Neuron (in vitro differentiated cells): ENCODE measurements at regions not wholly inside any gene's neighbourhood (a gene's known extent, or its start where the extent isn't known, plus 50 kb on each side); places are given as distances from the start of the nearest gene placed in this dataset.

Source experiments
- H2AFZ ChIP-seq: one replicate; pipeline ENCODE4 v1.6.1; 2013; ENCODE audit warnings: low read depth, mild to moderate bottlenecking, inconsistent platforms, low read length, moderate library complexity
- H3K27me3 ChIP-seq: one replicate; pipeline ENCODE4 v1.6.1; 2013; ENCODE audit warnings: low read length; ENCODE audit not compliant: insufficient read depth
- H3K36me3 ChIP-seq: one replicate; pipeline ENCODE4 v1.6.1; 2013; ENCODE audit warnings: low read length; ENCODE audit not compliant: insufficient read depth
- H3K4me1 ChIP-seq: one replicate; pipeline ENCODE4 v1.6.1; 2013; ENCODE audit warnings: low read length; ENCODE audit not compliant: insufficient read depth
- H3K4me3 ChIP-seq: 2 replicates; pipeline ENCODE4 v1.5.1; 2013; ENCODE audit warnings: mild to moderate bottlenecking, low read length, moderate library complexity
- H3K9me3 ChIP-seq: one replicate; pipeline ENCODE4 v1.6.1; 2013; ENCODE audit warnings: low read length

DNA sequence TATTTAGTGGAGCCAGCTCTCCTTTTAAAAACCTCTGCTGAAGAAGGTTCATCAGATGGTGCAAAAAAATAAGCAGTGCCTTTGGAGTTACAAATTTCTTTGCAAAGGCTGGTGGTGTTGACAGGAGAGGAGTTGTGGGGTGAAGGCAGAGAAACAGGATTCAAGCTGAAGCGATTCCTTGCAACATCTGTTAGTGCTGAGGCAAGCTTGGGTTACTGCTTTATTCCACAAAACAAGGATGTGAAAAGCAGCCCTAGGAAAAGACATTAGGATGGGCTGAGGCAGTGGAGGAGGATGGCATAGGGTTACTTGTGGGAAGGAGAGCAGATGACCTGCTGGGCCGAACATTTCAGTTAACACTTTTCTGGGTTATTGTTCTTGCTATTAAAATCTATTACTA is 390.7 kb downstream of the DLEU7 start:
- no peaks in the 10 kb centered on the region for H3K27me3 ChIP-seq
- no peaks in the 10 kb centered on the region for H3K36me3 ChIP-seq
- no peak overlapping the region for H3K4me3 ChIP-seq
- no peaks in the 10 kb centered on the region for H3K9me3 ChIP-seq
- peaks cover 2% of the 10 kb centered on the region for H3K4me1 ChIP-seq
- no peak overlapping the region for H2AFZ ChIP-seq

- no peaks in the 10 kb centered on the region for H3K27me3 ChIP-seq
- no peaks in the 10 kb centered on the region for H3K9me3 ChIP-seq
- H2AFZ ChIP-seq = no peak overlapping the region
- H3K4me3 ChIP-seq = no peak overlapping the region
- no peaks in the 10 kb centered on the region for H3K36me3 ChIP-seq
- H3K4me1 ChIP-seq = no peaks in the 10 kb centered on the region
Measured at GRCh38 chr13:50453188-50453587, 390.3 kb downstream of the DLEU7 start.

DNA sequence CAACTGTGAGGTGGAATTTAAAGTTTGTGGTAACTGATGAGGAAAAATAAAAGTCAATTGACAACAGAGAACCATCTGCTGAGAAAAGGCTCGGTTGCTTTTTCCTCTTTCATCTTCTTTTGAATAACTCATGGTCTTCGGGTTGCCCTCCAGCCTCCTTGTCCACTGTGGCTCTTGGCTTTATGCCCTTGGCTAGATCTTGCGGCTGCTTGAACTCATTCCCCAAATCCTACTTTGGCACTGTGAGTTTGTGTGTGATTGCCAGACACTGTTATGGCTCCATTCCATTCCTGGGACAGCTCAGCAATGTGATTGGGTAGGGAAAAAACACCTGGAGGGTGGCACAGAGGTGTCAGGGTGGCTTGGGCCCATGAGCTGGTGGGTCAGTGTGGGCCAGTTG is 387.4 kb downstream of the DLEU7 start:
- Histone ChIP-seq H3K4me1 (no peaks in the 10 kb centered on the region), H2AFZ (no peak overlapping the region), H3K27me3 (no peaks in the 10 kb centered on the region), H3K4me3 (no peak overlapping the region), H3K9me3 (no peaks in the 10 kb centered on the region), H3K36me3 (no peaks in the 10 kb centered on the region)

GRCh38 chr13:50457415-50458393 is 385.8 kb downstream of the DLEU7 start:
- Histone ChIP-seq H3K4me3 (no peak overlapping the region), H3K36me3 (no peaks in the 10 kb centered on the region), H3K27me3 (no peaks in the 10 kb centered on the region), H3K9me3 (no peaks in the 10 kb centered on the region), H3K4me1 (no peaks in the 10 kb centered on the region), H2AFZ (no peak overlapping the region)

DNA sequence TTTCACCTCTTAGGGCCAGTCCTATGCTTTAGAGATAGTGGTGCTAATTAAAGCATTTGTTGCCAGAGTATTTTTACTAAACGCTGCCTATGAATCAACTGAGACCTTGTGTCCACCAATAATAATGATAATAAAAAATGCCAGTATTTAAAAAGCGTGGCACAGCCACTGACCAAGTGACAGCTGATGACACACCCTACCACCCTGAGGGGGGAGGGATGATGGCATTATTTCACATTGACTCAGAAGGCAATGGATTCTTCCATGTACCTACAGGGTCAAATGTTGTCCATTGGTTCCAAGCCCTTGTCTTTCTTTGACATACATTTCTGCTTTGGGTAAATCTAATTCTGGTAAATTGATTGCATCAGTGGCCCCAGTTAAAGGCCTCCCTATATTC is 384.4 kb downstream of the DLEU7 start:
- Histone ChIP-seq H3K36me3 (no peaks in the 10 kb centered on the region), H3K27me3 (no peaks in the 10 kb centered on the region), H3K4me3 (no peak overlapping the region), H3K4me1 (no peaks in the 10 kb centered on the region), H3K9me3 (no peaks in the 10 kb centered on the region), H2AFZ (no peak overlapping the region)

- Histone ChIP-seq H3K4me3 (no peak overlapping the region), H3K9me3 (no peaks in the 10 kb centered on the region), H3K27me3 (no peaks in the 10 kb centered on the region), H2AFZ (no peak overlapping the region), H3K36me3 (no peaks in the 10 kb centered on the region), H3K4me1 (no peaks in the 10 kb centered on the region)
Measured at GRCh38 chr13:50459658-50460057, 383.8 kb downstream of the DLEU7 start.

- no peaks in the 10 kb centered on the region for H3K27me3 ChIP-seq
- H3K4me3 ChIP-seq = no peak overlapping the region
- no peaks in the 10 kb centered on the region for H3K9me3 ChIP-seq
- H2AFZ ChIP-seq = no peak overlapping the region
- no peaks in the 10 kb centered on the region for H3K4me1 ChIP-seq
- no peaks in the 10 kb centered on the region for H3K36me3 ChIP-seq
Measured at GRCh38 chr13:50460358-50460757, 383.1 kb downstream of the DLEU7 start.

DNA sequence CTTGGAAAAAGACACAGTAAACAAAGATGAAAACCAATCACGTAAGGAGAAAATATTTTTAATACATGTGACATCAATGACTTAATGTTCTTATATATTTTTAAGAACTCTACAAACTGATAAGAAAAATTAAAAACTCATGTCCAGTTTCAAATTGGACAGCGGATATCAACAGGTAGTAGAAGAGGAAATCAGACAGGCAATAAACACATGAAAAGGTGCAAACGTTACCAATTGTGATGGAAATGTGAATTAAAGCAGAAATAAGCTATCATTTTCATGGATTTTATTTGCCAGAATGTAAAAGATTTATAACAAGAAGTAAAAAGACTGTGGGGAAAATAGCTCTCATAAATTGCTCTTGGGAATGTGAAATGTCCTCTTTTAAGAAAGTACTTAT is 382.3 kb downstream of the DLEU7 start:
- no peaks in the 10 kb centered on the region for H3K36me3 ChIP-seq
- no peaks in the 10 kb centered on the region for H3K27me3 ChIP-seq
- no peak overlapping the region for H2AFZ ChIP-seq
- no peaks in the 10 kb centered on the region for H3K4me1 ChIP-seq
- H3K9me3 ChIP-seq = no peaks in the 10 kb centered on the region
- no peak overlapping the region for H3K4me3 ChIP-seq

GRCh38 chr13:50463719-50464118 is 379.8 kb downstream of the DLEU7 start:
- no peak overlapping the region for H2AFZ ChIP-seq
- no peaks in the 10 kb centered on the region for H3K4me1 ChIP-seq
- H3K9me3 ChIP-seq = no peaks in the 10 kb centered on the region
- H3K4me3 ChIP-seq = no peak overlapping the region
- H3K27me3 ChIP-seq = no peaks in the 10 kb centered on the region
- H3K36me3 ChIP-seq = no peaks in the 10 kb centered on the region

GRCh38 chr13:50464349-50465251 is 378.9 kb downstream of the DLEU7 start:
- H2AFZ ChIP-seq = no peak overlapping the region
- no peaks in the 10 kb centered on the region for H3K36me3 ChIP-seq
- no peaks in the 10 kb centered on the region for H3K27me3 ChIP-seq
- H3K4me1 ChIP-seq = no peaks in the 10 kb centered on the region
- no peak overlapping the region for H3K4me3 ChIP-seq
- no peaks in the 10 kb centered on the region for H3K9me3 ChIP-seq

GRCh38 chr13:50466456-50466855 is 377.0 kb downstream of the DLEU7 start:
- no peaks in the 10 kb centered on the region for H3K4me1 ChIP-seq
- H3K27me3 ChIP-seq = no peaks in the 10 kb centered on the region
- H3K4me3 ChIP-seq = no peak overlapping the region
- no peak overlapping the region for H2AFZ ChIP-seq
- H3K9me3 ChIP-seq = no peaks in the 10 kb centered on the region
- H3K36me3 ChIP-seq = no peaks in the 10 kb centered on the region

DNA sequence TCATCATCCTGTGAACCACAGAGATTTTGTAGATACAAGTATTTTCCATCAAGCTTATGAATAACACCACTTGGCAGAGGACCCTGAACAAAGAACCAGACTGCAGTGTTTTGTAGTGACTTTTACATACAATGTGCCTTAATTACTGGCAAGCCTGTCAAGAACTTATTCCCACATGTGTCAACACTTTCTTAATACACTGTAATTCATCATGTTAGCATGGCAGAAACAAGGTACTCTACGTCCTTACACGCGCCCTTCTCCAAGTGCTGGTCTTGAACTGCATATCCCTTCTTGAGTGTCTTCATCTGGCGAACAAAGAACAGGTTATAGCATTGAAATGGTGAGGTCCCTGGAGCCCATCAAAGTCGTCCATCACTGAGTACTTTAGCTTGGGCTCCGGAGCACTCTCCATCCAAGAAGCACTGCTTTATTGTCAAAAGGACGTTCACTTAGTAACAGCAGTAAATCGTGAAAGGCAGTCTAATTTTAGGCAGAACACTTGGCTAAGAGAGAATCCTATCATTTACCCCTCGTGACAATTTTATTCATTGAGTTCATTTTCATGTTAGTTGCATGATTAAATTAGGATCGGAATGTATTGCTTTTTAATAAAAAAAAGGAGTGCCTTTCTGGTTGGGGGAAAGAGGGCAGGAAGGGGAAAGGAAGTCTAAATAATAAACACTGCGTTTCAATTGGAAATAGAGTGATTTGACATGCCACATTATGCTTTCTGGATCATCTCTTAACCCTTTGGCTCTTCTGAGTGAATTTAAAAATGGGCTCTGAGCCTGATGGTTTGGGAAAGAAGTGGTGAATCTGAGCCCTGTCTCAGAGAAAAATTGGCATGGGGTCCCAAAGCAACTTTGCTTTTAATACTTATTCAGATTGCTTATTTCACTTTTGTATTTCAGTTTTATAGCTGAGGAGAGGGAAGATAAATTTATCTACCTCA is 376.1 kb downstream of the DLEU7 start:
- Histone ChIP-seq H3K27me3 (no peaks in the 10 kb centered on the region), H3K9me3 (no peaks in the 10 kb centered on the region), H2AFZ (no peak overlapping the region), H3K4me1 (no peaks in the 10 kb centered on the region), H3K36me3 (no peaks in the 10 kb centered on the region), H3K4me3 (no peak overlapping the region)
